ENCODE measurements at regions not wholly inside any gene's neighbourhood (a gene's known extent, or its start where the extent isn't known, plus 50 kb on each side); places are given as distances from the start of the nearest gene placed in this dataset.

- Histone ChIP-seq H3K27ac (ENCODE audit: low read depth, low read length) (no peak overlapping the region), H3K9me3 (ENCODE audit: control insufficient read depth, insufficient read depth, low read length) (no peaks in the 10 kb centered on the region), H3K4me1 (ENCODE audit: control insufficient read depth, low read length) (no peaks in the 10 kb centered on the region), H3K4me3 (ENCODE audit: low read length) (no peak overlapping the region), H3K36me3 (ENCODE audit: control insufficient read depth, low read length) (no peaks in the 10 kb centered on the region), H3K4me2 (ENCODE audit: low read length) (no peak overlapping the region), H3K9me2 (replicated peaks; ENCODE audit: control insufficient read depth, low read length) (no peaks in the 10 kb centered on the region), H3K79me2 (ENCODE audit: control insufficient read depth, low read length) (no peaks in the 10 kb centered on the region), H4K20me1 (ENCODE audit: control insufficient read depth, insufficient read depth, low read depth, low read length) (no peaks in the 10 kb centered on the region), H3K27me3 (ENCODE audit: control insufficient read depth, low read length) (no peaks in the 10 kb centered on the region), H3F3A (ENCODE audit: control insufficient read depth, insufficient read depth) (no peaks in the 10 kb centered on the region)
- TF ChIP-seq, protein P1, sequence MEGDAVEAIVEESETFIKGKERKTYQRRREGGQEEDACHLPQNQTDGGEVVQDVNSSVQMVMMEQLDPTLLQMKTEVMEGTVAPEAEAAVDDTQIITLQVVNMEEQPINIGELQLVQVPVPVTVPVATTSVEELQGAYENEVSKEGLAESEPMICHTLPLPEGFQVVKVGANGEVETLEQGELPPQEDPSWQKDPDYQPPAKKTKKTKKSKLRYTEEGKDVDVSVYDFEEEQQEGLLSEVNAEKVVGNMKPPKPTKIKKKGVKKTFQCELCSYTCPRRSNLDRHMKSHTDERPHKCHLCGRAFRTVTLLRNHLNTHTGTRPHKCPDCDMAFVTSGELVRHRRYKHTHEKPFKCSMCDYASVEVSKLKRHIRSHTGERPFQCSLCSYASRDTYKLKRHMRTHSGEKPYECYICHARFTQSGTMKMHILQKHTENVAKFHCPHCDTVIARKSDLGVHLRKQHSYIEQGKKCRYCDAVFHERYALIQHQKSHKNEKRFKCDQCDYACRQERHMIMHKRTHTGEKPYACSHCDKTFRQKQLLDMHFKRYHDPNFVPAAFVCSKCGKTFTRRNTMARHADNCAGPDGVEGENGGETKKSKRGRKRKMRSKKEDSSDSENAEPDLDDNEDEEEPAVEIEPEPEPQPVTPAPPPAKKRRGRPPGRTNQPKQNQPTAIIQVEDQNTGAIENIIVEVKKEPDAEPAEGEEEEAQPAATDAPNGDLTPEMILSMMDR (IDR thresholded peaks at IDR 0.05; ENCODE audit: low read depth, low read length, poor library complexity, severe bottlenecking) = no peak
- no peak for TF ChIP-seq EZH2phosphoT487 (IDR thresholded peaks at IDR 0.05; ENCODE audit: borderline replicate concordance, low read length)
Measured at GRCh38 chr12:22799503-22799902, 174.5 kb downstream of the ETNK1 start.

DNA sequence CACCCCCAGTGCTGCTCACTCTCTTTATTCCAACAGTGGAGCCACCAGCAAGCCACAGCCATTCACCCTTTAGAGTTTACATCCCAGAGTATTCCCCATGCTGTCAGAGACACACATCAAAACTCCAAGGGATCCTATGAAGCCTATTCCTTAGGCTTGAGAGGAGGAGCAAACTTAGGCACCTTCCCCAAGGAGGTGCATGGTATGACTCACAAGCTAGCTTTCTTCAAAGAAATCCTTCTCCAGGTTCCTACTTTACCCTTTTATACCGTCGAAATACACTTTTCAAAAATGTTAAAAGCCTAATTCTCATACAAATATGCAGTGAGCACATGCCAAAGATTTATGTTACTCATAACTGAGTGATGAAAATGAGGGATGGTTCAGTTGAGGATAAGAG, 175.4 kb downstream of the ETNK1 start:
- Histone ChIP-seq H3K79me2 (ENCODE audit: control insufficient read depth, low read length) (no peaks in the 10 kb centered on the region), H3K9me3 (ENCODE audit: control insufficient read depth, insufficient read depth, low read length) (no peaks in the 10 kb centered on the region), H3K36me3 (ENCODE audit: control insufficient read depth, low read length) (no peaks in the 10 kb centered on the region), H3K4me2 (ENCODE audit: low read length) (no peak overlapping the region), H3K9me2 (replicated peaks; ENCODE audit: control insufficient read depth, low read length) (no peaks in the 10 kb centered on the region), H3K27ac (ENCODE audit: low read depth, low read length) (no peak overlapping the region), H3K4me1 (ENCODE audit: control insufficient read depth, low read length) (no peaks in the 10 kb centered on the region), H3F3A (ENCODE audit: control insufficient read depth, insufficient read depth) (no peaks in the 10 kb centered on the region), H3K27me3 (ENCODE audit: control insufficient read depth, low read length) (no peaks in the 10 kb centered on the region), H3K4me3 (ENCODE audit: low read length) (no peak overlapping the region), H4K20me1 (ENCODE audit: control insufficient read depth, insufficient read depth, low read depth, low read length) (no peaks in the 10 kb centered on the region)
- no peak for TF ChIP-seq EZH2phosphoT487 (IDR thresholded peaks at IDR 0.05; ENCODE audit: borderline replicate concordance, low read length)
- TF ChIP-seq, protein P1 (IDR thresholded peaks at IDR 0.05; ENCODE audit: low read depth, low read length, poor library complexity, severe bottlenecking) = no peak

GRCh38 chr12:22802883-22803630, 178.1 kb downstream of the ETNK1 start:
- Histone ChIP-seq H3K4me3 (ENCODE audit: low read length) (no peak overlapping the region), H3K4me1 (ENCODE audit: control insufficient read depth, low read length) (no peaks in the 10 kb centered on the region), H3K9me2 (replicated peaks; ENCODE audit: control insufficient read depth, low read length) (no peaks in the 10 kb centered on the region), H3K27me3 (ENCODE audit: control insufficient read depth, low read length) (no peaks in the 10 kb centered on the region), H3K4me2 (ENCODE audit: low read length) (no peak overlapping the region), H3K36me3 (ENCODE audit: control insufficient read depth, low read length) (no peaks in the 10 kb centered on the region), H4K20me1 (ENCODE audit: control insufficient read depth, insufficient read depth, low read depth, low read length) (no peaks in the 10 kb centered on the region), H3F3A (ENCODE audit: control insufficient read depth, insufficient read depth) (no peaks in the 10 kb centered on the region), H3K27ac (ENCODE audit: low read depth, low read length) (no peak overlapping the region), H3K9me3 (ENCODE audit: control insufficient read depth, insufficient read depth, low read length) (no peaks in the 10 kb centered on the region), H3K79me2 (ENCODE audit: control insufficient read depth, low read length) (no peaks in the 10 kb centered on the region)
- TF ChIP-seq, protein P1 (IDR thresholded peaks at IDR 0.05; ENCODE audit: low read depth, low read length, poor library complexity, severe bottlenecking) = no peak
- TF ChIP-seq EZH2phosphoT487 (IDR thresholded peaks at IDR 0.05; ENCODE audit: borderline replicate concordance, low read length) = no peak
